ENCODE measurements at regions not wholly inside any gene's neighbourhood (a gene's known extent, or its start where the extent isn't known, plus 50 kb on each side); places are given as distances from the start of the nearest gene placed in this dataset.
"Not testable (repeated sequence)": the region's sequence is repeated elsewhere in the genome, so short reads cannot be mapped to it uniquely, and the experiment has no call there.

- intact Hi-C loops (cut with DNase I): no loop called here
- WGBS, 3 donors: 82 to 100% (median 92%) methylated on average over 1 of the region's 1 CpG
- H3K4me3 ChIP-seq: no peak overlapping the region
- DNase-seq (no peak), ATAC-seq (no peak)
- H3K9me3 ChIP-seq: no peaks in the 10 kb centered on the region
- no peak overlapping the region for H3K27ac ChIP-seq
- H3K4me1 ChIP-seq: no peaks in the 10 kb centered on the region
- peaks cover 0 to 7% (median 0%) of the 10 kb centered on the region in 3 donors for H3K27me3 ChIP-seq (ENCODE audit: insufficient read depth in 3 of 3, low read length in 2 of 3)
- H3K36me3 ChIP-seq (ENCODE audit: insufficient read depth in 1 of 2, low read depth in 1 of 2): no peaks in the 10 kb centered on the region
- no peak for TF ChIP-seq CTCF (IDR thresholded peaks at IDR 0.05)
These were observed 197.6 kb upstream of the AR start for GRCh38 chrX:67346225-67346624.

- H3K27ac ChIP-seq: no peak overlapping the region
- ATAC-seq (peak in 2 of 4 donors; percentile 23 to 68), DNase-seq (no peak)
- H3K27me3 ChIP-seq (ENCODE audit: insufficient read depth in 3 of 3, low read length in 2 of 3): peaks cover 0 to 7% (median 0%) of the 10 kb centered on the region in 3 donors
- TF ChIP-seq CTCF (IDR thresholded peaks at IDR 0.05): no peak
- no peaks in the 10 kb centered on the region for H3K36me3 ChIP-seq (ENCODE audit: insufficient read depth in 1 of 2, low read depth in 1 of 2)
- 31 to 67% (median 52%) methylated on average over 1 of the region's 1 CpG for WGBS, 3 donors
- H3K9me3 ChIP-seq: no peaks in the 10 kb centered on the region
- H3K4me3 ChIP-seq: no peak overlapping the region
- intact Hi-C loops (cut with DNase I): no loop called here
- H3K4me1 ChIP-seq: no peaks in the 10 kb centered on the region
These were observed 197.2 kb upstream of the AR start for GRCh38 chrX:67346667-67347066.

- ATAC-seq: no peak
- 84 to 90% (median 85%) methylated on average over 1 of the region's 1 CpG for WGBS, 3 donors
- no peaks in the 10 kb centered on the region for H3K9me3 ChIP-seq
- H3K27me3 ChIP-seq (ENCODE audit: insufficient read depth in 3 of 3, low read length in 2 of 3): peaks cover 0 to 7% (median 0%) of the 10 kb centered on the region in 3 donors
- no peaks in the 10 kb centered on the region for H3K4me1 ChIP-seq
- no peak overlapping the region for H3K27ac ChIP-seq
- no peak for TF ChIP-seq CTCF (IDR thresholded peaks at IDR 0.05)
- no peak for DNase-seq
- no peak overlapping the region for H3K4me3 ChIP-seq
- H3K36me3 ChIP-seq (ENCODE audit: insufficient read depth in 1 of 2, low read depth in 1 of 2): no peaks in the 10 kb centered on the region
- intact Hi-C loops (cut with DNase I): no loop called here
These were observed 196.7 kb upstream of the AR start for GRCh38 chrX:67347145-67347544.

- WGBS, 3 donors: 20 to 57% (median 42%) methylated on average over 2 of the region's 2 CpGs
- no peak for ATAC-seq
- no peak for DNase-seq
- Histone ChIP-seq H3K9me3 (no peaks in the 10 kb centered on the region), H3K36me3 (ENCODE audit: insufficient read depth in 1 of 2, low read depth in 1 of 2) (no peaks in the 10 kb centered on the region), H3K27ac (no peak overlapping the region), H3K27me3 (ENCODE audit: insufficient read depth in 3 of 3, low read length in 2 of 3) (peaks cover 0 to 7% (median 0%) of the 10 kb centered on the region in 3 donors), H3K4me3 (no peak overlapping the region), H3K4me1 (no peaks in the 10 kb centered on the region)
- intact Hi-C loops (cut with DNase I): no loop called here
- no peak for TF ChIP-seq CTCF (IDR thresholded peaks at IDR 0.05)
These were observed 192.4 kb upstream of the AR start for GRCh38 chrX:67351411-67351810.

- Histone ChIP-seq H3K27me3 (ENCODE audit: insufficient read depth in 3 of 3, low read length in 2 of 3) (peaks cover 0 to 6% (median 0%) of the 10 kb centered on the region in 3 donors), H3K9me3 (no peaks in the 10 kb centered on the region), H3K4me1 (no peaks in the 10 kb centered on the region), H3K36me3 (ENCODE audit: insufficient read depth in 1 of 2, low read depth in 1 of 2) (no peaks in the 10 kb centered on the region), H3K4me3 (no peak overlapping the region), H3K27ac (no peak overlapping the region)
- DNase-seq: no peak
- intact Hi-C loops (cut with DNase I): no loop called here
- WGBS, 3 donors: 85 to 100% (median 93%) methylated on average over 2 of the region's 2 CpGs
- TF ChIP-seq CTCF (IDR thresholded peaks at IDR 0.05): no peak
- ATAC-seq: no peak
These were observed 190.0 kb upstream of the AR start for GRCh38 chrX:67353651-67354370.

- DNase-seq; H3K4me3 ChIP-seq; H3K27ac ChIP-seq; ATAC-seq; intact Hi-C loops (cut with DNase I); H3K36me3 ChIP-seq (ENCODE audit: insufficient read depth in 1 of 2, low read depth in 1 of 2); H3K27me3 ChIP-seq (ENCODE audit: insufficient read depth in 3 of 3, low read length in 2 of 3); H3K4me1 ChIP-seq: not testable (repeated sequence)
- H3K9me3 ChIP-seq: peaks cover 16% of the 10 kb centered on the region
- WGBS, 3 donors: 63 to 78% (median 75%) methylated on average over 2 of the region's 2 CpGs
These were observed 182.6 kb upstream of the AR start for GRCh38 chrX:67361267-67361666.
